Hepatic stellate cell (primary cell): ENCODE measurements at regions not wholly inside any gene's neighbourhood (a gene's known extent, or its start where the extent isn't known, plus 50 kb on each side); places are given as distances from the start of the nearest gene placed in this dataset.
A peak's percentile ranks its signal among the peaks of the same experiment; 100 is the strongest.
"Not testable (repeated sequence)": the region's sequence is repeated elsewhere in the genome, so short reads cannot be mapped to it uniquely, and the experiment has no call there.

Experiments
- DNase-seq: peaks from one replicate; pipeline ENCODE4 v3.0.0; 2011; ENCODE audit warnings: low spot score

- peak; percentile 64 for DNase-seq
Measured at GRCh38 chr10:36492590-36493515, 632.5 kb upstream of the ANKRD30A start.

- DNase-seq = no peak
Measured at GRCh38 chr10:36491926-36492325, 633.5 kb upstream of the ANKRD30A start.

- no peak for DNase-seq
Measured at GRCh38 chr10:36489611-36490228, 635.7 kb upstream of the ANKRD30A start.

- DNase-seq = no peak
Measured at GRCh38 chr10:36489181-36489580, 636.2 kb upstream of the ANKRD30A start.

GRCh38 chr10:36488579-36488978 is 636.8 kb upstream of the ANKRD30A start:
- no peak for DNase-seq

- DNase-seq = no peak
Measured at GRCh38 chr10:36479073-36479472, 646.3 kb upstream of the ANKRD30A start.

- DNase-seq = no peak
Measured at GRCh38 chr10:36476399-36476798, 649.0 kb upstream of the ANKRD30A start.

GRCh38 chr10:36475746-36476145 is 649.7 kb upstream of the ANKRD30A start:
- no peak for DNase-seq

- DNase-seq = no peak
Measured at GRCh38 chr10:36474456-36474855, 650.9 kb upstream of the ANKRD30A start.

- no peak for DNase-seq
Measured at GRCh38 chr10:36473122-36473521, 652.3 kb upstream of the ANKRD30A start.

GRCh38 chr10:36469585-36469984 is 655.8 kb upstream of the ANKRD30A start:
- no peak for DNase-seq

GRCh38 chr10:36468620-36469019 is 656.8 kb upstream of the ANKRD30A start:
- no peak for DNase-seq

- DNase-seq = no peak
Measured at GRCh38 chr10:36465604-36466379, 659.6 kb upstream of the ANKRD30A start.

GRCh38 chr10:36464291-36464690 is 661.1 kb upstream of the ANKRD30A start:
- no peak for DNase-seq

GRCh38 chr10:36463390-36463789 is 662.0 kb upstream of the ANKRD30A start:
- no peak for DNase-seq

- no peak for DNase-seq
Measured at GRCh38 chr10:36462194-36462593, 663.2 kb upstream of the ANKRD30A start.

- not testable (repeated sequence) for DNase-seq
Measured at GRCh38 chr10:36458437-36458836, 667.0 kb upstream of the ANKRD30A start.

GRCh38 chr10:36457751-36458150 is 667.6 kb upstream of the ANKRD30A start:
- no peak for DNase-seq

GRCh38 chr10:36455526-36456133 is 669.8 kb upstream of the ANKRD30A start:
- DNase-seq = no peak

- no peak for DNase-seq
Measured at GRCh38 chr10:36452851-36453250, 672.5 kb upstream of the ANKRD30A start.

- no peak for DNase-seq
Measured at GRCh38 chr10:36451391-36451970, 673.9 kb upstream of the ANKRD30A start.

- DNase-seq = no peak
Measured at GRCh38 chr10:36450380-36450779, 675.0 kb upstream of the ANKRD30A start.
